GM21515 (cell line): ENCODE measurements at regions not wholly inside any gene's neighbourhood (a gene's known extent, or its start where the extent isn't known, plus 50 kb on each side); places are given as distances from the start of the nearest gene placed in this dataset.

ENCODE experiments used
- ATAC-seq: cut with Tn5 transposase; IDR thresholded peaks from one replicate; pipeline ENCODE4 v1.9.1; 2021; ENCODE audit not compliant: unreplicated experiment

DNA sequence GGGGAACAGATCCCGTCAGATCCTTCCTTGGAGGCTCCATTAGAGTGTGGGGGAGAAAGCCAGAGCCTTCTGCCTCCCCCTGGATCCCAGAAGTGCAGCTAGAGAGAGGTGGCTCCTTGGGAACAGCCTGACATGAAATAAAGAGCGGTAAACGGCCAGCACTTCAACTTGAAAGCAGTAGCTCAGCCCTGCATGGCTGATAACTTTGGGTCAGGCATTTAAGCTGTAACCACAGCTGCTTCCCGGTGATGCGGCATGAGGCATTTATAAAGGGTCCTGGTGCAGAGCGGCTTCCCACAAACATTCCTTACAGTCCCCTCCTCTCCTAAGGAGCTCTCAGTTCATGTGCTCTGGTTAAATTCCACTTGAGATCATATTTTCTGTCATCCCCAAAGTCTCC is 960.3 kb downstream of the VRK1 start:
- ATAC-seq, result no peak

GRCh38 chr14:97760050-97760449 is 962.9 kb downstream of the VRK1 start:
- no peak for ATAC-seq

DNA sequence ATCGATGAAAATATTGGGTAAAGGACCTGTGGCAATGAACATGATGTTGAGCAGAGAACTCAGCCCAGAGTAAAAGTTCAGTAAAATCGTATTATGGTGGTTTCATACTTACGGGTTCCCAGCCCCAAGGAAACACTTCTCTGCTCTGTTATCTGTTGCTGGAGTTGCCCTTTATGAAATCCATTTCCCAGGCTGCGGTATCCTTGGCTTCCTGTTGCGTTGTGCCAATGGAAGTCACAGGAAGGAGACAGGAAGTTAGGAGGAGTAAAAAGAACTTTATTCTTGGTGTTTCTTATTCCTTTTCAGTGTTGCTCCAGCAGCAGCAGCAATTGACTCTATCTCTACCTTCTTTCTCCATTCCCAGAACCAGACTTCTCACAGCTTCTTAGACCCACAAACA is 965.2 kb downstream of the VRK1 start:
- ATAC-seq, result no peak

- ATAC-seq, result no peak
Measured at GRCh38 chr14:97771340-97772045, 974.3 kb downstream of the VRK1 start.

DNA sequence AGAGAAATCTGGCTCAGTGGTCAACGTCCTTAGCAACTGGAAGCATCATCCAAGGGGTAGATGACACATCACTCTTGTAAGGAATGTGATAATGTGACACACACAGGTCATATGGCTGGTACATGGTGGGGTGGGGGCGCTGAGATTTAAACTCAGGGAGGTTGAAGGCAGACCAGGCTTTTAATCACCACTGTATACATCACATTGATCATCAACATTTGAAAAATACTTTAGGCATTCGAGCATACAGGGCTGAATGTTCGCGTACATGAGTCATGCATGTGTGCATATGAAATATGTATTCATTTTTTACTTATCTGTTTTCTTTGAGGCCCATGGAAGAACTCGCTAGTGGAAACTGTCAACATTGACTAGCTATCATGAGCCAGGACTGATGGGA is 976.4 kb downstream of the VRK1 start:
- no peak for ATAC-seq

DNA sequence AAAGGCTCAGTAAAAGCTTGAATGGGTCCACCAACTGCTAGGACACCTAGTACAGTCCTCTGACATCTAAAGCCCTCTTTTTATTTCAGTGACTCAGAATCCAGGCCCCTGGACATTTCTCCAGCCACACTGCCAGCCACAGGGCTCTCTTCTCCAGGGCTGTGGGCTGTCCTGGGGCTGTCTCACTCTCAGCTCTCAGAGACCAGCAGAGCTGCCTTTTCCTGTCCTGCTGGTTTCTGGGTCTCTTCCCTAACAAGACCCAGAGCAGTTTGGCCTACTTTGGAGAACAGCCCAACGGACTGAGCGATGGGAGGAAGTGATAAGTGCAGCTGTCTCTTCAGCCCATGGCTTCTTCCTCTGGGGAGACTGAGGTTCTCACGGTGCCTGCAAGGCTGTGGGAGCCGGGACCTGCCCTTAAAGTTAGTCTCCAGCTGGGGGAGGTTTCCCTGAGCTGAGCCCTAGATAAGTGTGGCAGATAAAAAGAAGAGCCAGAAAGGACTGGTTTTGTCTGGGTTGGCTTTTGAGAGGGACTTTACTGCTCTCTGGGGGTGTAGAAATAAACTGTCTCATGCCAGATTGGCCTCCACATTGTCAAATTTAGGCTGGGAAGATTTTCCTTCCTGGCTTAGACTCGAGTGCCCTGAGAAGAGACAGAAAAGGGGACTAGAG is 979.8 kb downstream of the VRK1 start:
- no peak for ATAC-seq

- ATAC-seq, result no peak
Measured at GRCh38 chr14:97777622-97778355, 980.6 kb downstream of the VRK1 start.

DNA sequence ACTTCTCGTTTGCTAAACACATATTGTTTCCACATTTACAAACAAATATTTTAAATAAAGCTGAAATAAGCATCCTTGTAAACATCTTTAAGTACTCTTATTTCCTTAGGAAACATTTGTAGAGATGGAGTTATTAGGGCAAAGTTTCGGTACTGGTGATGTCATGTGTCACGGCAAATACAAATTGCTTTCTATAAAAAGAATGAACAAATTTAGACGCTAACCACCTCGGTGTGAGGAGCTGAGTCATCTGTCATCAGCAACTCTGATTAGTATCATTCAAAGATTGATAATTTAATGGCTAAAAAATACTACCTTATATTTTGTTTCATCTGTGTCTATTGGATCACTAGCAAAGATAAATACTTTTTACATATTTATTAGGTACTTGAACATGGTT is 982.0 kb downstream of the VRK1 start:
- ATAC-seq, result no peak

DNA sequence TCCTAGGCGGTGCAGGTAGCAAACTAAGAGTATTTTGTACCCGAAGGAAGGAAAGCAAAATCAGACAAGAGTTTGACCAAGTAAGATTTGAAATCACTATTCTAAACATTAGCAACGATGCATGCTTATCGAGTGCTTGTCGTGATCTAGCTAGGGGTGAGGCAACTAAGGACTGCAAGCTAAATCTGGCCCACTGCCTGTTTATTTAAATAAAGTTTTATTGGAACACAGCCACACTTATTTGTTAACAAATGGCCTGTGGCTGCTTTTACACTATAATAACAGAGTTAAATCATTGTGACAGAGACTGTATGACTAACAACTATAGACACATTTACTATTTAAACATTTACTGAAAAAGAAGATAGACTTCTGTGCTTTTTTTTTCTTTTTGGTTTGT is 983.6 kb downstream of the VRK1 start:
- ATAC-seq, result no peak

GRCh38 chr14:97781961-97782360 is 984.8 kb downstream of the VRK1 start:
- no peak for ATAC-seq

- no peak for ATAC-seq
Measured at GRCh38 chr14:97782871-97783414, 985.8 kb downstream of the VRK1 start.

DNA sequence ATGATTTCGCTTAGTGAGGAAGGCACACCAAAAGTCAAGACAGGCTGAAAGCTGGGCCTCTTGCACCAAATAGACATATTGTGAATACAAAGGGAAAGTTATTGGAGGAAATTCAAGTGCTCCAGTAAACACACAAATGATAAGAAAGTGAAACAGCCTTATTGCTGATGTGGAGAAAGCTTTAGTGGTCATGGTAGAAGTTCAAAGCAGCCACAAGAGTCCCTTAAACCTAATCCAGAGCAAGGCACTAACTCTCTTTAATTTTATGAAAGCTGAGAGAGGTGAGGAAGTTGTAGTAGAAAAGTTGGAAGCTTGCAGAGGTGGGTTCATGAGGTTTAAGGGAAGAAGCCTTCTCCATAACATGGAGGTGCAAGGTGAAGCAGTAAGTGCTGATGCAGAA is 988.3 kb downstream of the VRK1 start:
- ATAC-seq, result no peak

DNA sequence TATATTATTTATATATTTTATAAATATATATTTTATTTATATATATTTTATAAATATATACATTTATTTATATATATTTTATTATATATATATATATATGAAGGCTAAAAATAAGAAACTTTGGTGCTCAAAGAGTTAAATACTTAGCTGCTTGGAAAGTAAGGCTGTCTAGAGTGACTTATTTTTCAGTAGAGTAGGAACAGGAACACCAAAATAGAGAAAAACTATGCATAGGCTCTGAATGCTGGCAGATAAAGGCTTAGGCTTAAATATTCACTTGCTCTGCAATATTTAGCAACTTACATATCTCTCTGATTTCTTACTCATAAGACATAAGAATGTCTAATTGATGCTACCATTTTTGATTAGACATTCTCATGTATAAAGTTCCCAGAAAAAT is 991.2 kb downstream of the VRK1 start:
- no peak for ATAC-seq

DNA sequence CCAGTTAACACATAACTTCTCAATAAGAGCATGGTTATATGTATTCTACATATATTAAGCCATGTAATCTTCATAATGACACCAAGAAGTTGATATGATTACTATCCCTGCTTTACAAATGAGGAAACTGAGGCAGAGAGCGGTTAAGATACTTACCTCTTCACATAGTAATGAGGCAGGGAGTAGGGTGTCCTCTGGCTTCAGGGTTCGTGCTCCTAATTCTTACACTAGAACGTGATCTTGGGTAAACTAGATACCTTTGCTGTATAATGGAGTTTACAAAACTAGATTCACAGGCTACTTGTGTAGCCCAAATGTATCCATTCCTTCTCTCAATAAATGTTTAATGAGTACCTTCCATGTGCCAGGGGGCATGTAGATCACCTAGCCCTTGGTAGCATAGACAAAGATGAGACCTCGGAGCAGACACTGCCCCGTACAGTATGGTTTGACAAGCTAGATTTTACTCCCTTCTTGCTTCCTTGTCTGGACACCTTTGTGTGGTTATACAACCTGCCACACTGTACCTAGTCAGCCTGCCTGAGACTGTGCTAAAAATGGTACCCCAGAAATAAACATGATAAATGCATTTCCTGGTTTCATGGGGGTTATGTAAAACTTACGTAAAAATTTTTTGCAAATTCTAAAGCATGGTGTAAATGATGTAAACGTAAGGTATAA is 991.8 kb downstream of the VRK1 start:
- no peak for ATAC-seq

DNA sequence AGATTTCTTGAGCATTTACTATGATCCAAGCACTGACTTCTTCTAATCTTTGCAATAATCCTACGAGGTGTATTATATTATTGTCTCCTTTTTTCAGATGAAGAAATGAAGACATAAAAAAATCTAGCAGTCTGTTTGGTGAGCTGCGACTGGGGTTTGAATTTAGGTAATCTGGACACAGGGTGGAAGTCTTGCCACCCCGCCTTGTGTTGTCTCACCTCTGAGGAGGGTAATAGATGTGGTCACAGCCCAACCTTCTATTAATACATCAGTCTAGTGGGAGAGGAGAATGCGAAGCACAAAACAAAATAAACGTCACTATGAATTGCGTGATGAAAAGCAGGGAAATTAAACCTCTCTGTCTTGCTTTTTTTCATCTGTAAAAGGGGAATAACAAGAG is 993.9 kb downstream of the VRK1 start:
- no peak for ATAC-seq

- ATAC-seq, result no peak
Measured at GRCh38 chr14:97791906-97792305, 994.7 kb downstream of the VRK1 start.

DNA sequence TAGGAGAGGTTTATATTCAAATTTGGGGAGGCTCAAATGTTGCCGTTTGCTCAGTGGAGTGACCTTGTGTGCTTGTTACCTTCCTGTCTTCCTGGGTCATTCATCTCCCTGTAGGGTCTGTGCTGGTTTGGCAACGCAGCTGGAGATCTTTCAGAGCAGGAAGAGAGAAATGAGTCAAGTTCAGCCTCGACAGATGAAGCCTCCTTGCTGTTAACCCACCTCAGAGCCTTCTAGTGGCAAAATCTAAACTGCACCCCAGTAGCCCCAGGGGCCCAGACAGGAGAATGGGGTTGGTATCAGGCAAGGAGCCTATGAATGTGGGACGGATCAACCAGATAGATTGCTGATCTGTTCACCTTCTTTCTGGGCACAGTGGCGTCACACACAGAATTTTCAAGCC is 999.3 kb downstream of the VRK1 start:
- no peak for ATAC-seq

DNA sequence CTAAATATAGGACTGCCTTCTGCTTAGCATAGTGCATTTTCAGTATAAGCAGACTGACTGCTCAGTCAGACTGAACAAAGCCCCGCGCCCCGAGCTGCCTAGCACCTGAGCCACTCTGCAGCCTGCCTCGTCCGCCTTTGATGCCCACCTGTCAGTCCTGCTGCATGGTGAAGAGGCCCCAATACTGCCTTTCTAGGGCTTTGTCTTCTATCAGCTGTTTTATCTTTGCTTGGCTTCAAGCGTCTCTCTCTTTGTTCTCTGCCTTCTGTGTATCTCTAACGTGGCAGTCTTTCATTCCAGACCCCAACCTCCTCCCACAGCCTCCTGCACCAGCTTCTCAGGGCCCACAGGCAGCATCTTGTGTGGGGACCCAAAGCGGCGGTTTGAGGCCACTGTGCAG is 1001.0 kb downstream of the VRK1 start:
- no peak for ATAC-seq

DNA sequence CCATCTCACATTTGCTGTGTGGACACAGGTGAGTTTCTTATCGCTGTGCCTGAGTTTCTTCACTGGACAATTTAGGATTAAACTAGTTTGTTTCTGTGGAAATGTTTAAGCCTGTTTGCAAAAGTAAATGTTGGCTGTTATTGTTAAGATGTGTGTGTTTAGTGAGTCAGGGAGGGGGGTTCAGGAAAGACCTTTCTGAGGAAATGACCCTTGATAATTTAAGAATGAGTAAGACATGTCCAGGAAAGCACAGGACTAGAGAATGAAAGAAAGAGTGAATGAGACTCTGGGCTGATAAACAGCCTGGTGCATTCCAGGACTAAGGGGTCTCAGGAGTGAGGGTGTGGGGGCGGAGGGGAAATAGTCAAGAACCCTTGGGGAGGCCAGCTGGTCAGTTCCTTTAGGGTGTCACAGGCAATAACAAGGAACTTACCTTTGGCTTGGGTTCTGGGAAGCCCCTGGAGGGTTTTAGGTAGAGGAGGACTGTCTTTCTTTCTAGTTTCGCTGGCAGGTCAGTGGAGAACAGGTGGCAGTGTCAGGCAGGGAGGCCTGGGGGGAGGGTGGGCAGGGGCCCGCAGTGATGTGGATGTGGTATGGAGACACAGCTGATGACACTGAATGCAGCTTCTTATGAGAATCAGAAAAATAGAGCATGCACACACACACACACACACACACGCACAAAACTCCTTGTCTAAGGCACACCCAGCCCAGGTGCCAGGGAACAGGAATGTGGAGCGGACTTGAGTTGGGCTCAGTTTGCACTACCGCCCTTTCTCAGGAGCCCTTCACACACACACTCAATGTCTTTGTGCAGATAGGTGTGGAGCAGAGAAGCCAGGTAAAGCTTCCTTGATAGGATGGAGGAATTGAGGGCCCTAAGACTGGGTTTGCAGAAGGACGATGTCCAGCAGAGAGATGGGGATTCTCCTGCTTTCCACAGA is 1005.5 kb downstream of the VRK1 start:
- ATAC-seq, result no peak

DNA sequence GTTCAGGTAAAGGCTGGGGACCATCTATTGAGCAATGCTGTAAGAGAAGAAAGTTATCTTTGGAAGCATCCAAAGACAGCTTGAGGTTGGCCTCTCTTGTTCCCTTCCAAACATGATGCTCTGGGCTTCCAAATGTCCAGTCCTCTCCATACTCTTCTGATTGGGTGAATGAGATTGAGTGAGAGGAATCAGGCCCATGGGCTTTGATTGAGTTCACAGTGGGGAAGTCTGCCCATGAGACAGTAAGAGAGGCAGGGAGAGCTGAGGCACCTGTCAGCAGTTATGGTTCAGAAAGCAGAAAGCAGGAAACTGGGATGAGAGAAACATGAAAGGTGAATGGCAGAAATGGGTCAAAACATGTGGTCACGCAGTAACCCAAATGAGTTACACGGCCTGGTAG is 1006.9 kb downstream of the VRK1 start:
- ATAC-seq, result no peak
